Gastrocnemius medialis (tissue), 4 donors: ENCODE measurements at regions not wholly inside any gene's neighbourhood (a gene's known extent, or its start where the extent isn't known, plus 50 kb on each side); places are given as distances from the start of the nearest gene placed in this dataset.

ENCODE experiments used
- POLR2A ChIP-seq, 2 donors: fragments of 450-650 bp; IDR thresholded peaks; one replicate each; pipeline ENCODE4 v1.6.1; 2017; ENCODE audit warnings: antibody characterized with exemption in 2 of 2, mild to moderate bottlenecking in 2 of 2, moderate library complexity in 2 of 2
- TF ChIP-seq, protein P1 (sequence below), 5 experiments: fragments of 450-650 bp in 3 of 5; fragments of 200-600 bp in 2 of 5; sonication (generic) in 2 of 5; IDR thresholded peaks in 4 of 5; conservative IDR thresholded peaks in 1 of 5; 1 replicate in 4 of 5; 2 replicates in 1 of 5; pipeline ENCODE4 v1.5.1; 2016 to 2019; ENCODE audit warnings: antibody characterized with exemption in 5 of 5, mild to moderate bottlenecking in 3 of 5, moderate library complexity in 3 of 5

GRCh38 chr19:31102674-31103073 lies 246.6 kb downstream of the TSHZ3 start:
- TF ChIP-seq, protein P1, sequence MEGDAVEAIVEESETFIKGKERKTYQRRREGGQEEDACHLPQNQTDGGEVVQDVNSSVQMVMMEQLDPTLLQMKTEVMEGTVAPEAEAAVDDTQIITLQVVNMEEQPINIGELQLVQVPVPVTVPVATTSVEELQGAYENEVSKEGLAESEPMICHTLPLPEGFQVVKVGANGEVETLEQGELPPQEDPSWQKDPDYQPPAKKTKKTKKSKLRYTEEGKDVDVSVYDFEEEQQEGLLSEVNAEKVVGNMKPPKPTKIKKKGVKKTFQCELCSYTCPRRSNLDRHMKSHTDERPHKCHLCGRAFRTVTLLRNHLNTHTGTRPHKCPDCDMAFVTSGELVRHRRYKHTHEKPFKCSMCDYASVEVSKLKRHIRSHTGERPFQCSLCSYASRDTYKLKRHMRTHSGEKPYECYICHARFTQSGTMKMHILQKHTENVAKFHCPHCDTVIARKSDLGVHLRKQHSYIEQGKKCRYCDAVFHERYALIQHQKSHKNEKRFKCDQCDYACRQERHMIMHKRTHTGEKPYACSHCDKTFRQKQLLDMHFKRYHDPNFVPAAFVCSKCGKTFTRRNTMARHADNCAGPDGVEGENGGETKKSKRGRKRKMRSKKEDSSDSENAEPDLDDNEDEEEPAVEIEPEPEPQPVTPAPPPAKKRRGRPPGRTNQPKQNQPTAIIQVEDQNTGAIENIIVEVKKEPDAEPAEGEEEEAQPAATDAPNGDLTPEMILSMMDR (IDR thresholded peaks at IDR 0.05 in 4 of 5, conservative IDR thresholded peaks at IDR 0.05 in 1 of 5): no peak
- no peak for TF ChIP-seq POLR2A (IDR thresholded peaks at IDR 0.05)
